Fibroblast of pulmonary artery (primary cell): ENCODE measurements at regions not wholly inside any gene's neighbourhood (a gene's known extent, or its start where the extent isn't known, plus 50 kb on each side); places are given as distances from the start of the nearest gene placed in this dataset.

Experiments
- DNase-seq: peaks from one replicate; pipeline ENCODE4 v3.0.0-alpha.2; 2010; ENCODE audit warnings: low read depth
- H3K4me3 ChIP-seq: replicated peaks from 2 replicates; pipeline ENCODE4 v1.5.1; 2011; ENCODE audit warnings: low read depth, mild to moderate bottlenecking, control low read depth, low read length, moderate library complexity
- CTCF ChIP-seq: IDR thresholded peaks from 2 replicates; pipeline ENCODE4 v1.5.1; 2011; ENCODE audit warnings: mild to moderate bottlenecking, control low read depth, low read length, inconsistent platforms; ENCODE audit errors: missing control alignments

- H3K4me3 ChIP-seq: no peak overlapping the region
- no peak for TF ChIP-seq CTCF
These were observed 150.5 kb upstream of the TMC3 start for GRCh38 chr15:81524496-81524895.

GRCh38 chr15:81523867-81524266, 149.9 kb upstream of the TMC3 start:
- no peak for DNase-seq
- no peak for TF ChIP-seq CTCF
- H3K4me3 ChIP-seq: no peak overlapping the region

More at GRCh38 chr15:81524496-81524895, 150.5 kb upstream of the TMC3 start:
- no peak for DNase-seq

GRCh38 chr15:81520480-81520879, 146.5 kb upstream of the TMC3 start:
- H3K4me3 ChIP-seq: no peak overlapping the region
- DNase-seq: no peak
- TF ChIP-seq CTCF: no peak

- TF ChIP-seq CTCF: no peak
- no peak overlapping the region for H3K4me3 ChIP-seq
- peak; percentile 68 for DNase-seq
These were observed 142.4 kb upstream of the TMC3 start for GRCh38 chr15:81516461-81516860.

DNA sequence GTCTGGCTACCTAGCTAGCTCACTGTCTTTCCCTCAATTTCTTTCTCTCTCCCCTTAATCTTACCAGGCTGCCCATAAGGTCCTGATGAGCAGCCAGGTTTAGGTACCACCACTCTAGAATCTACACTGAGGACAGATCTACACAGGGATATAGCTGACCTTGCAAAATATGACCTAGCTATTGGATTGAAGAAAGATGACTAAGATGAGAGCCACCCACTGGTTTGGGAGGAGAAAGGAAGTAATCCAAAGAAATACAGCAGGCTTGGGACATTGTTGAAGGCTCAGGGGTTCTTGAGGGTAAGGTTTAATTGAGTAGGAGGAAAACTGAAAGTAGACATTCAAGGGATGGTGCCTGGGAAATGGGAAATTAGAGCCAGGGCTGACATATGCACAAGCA, 142.0 kb upstream of the TMC3 start:
- H3K4me3 ChIP-seq: no peak overlapping the region

GRCh38 chr15:81514725-81515124, 140.7 kb upstream of the TMC3 start:
- H3K4me3 ChIP-seq: no peak overlapping the region
- DNase-seq: no peak
- TF ChIP-seq CTCF: no peak

More for the DNA sequence above, 142.0 kb upstream of the TMC3 start:
- no peak for TF ChIP-seq CTCF
- peak; percentile 21 for DNase-seq

DNA sequence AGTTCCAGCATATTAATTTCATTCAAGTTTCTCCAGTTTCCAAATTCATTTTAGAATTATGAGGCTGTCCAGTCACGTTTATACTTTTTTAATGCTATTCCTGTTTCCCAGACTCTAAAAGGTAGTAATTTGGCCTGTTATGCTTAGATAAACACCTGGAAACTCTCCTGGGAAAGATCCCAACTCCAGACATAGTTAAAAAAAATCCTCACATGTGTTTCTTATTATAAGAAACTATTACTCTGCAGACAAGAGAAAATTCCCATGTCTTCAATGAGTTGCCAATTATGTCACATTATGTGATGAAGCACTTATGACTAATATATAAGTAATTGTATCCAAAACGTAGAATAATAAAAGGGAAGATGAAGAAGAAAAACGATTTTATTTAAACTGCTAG, 137.1 kb upstream of the TMC3 start:
- TF ChIP-seq CTCF: no peak
- H3K4me3 ChIP-seq: no peak overlapping the region
- DNase-seq: no peak
